HEK293 (cell line): ENCODE measurements at regions not wholly inside any gene's neighbourhood (a gene's known extent, or its start where the extent isn't known, plus 50 kb on each side); places are given as distances from the start of the nearest gene placed in this dataset.

Experiments used
- CTCF ChIA-PET: fragments of 350-600 bp; formaldehyde crosslinking; extraction: SDS; loops from one replicate; lab custom pipeline; 2021; ENCODE audit warnings: antibody characterized with exemption; lab: Yijun Ruan, JAX
- POLR2A ChIA-PET: fragments of 300-600 bp; formaldehyde crosslinking; extraction: SDS; loops from one replicate; lab custom pipeline; 2020; ENCODE audit warnings: antibody characterized with exemption, inconsistent platforms; lab: Yijun Ruan, JAX
- H3K27ac ChIP-seq: fragments of 200-500 bp; sonication (Bioruptor generic); 2 replicates; pipeline ENCODE4 v1.5.1; 2014; ENCODE audit warnings: low read depth, low read length, control low read depth, inconsistent platforms; ENCODE audit errors: extremely low read depth
- H3K36me3 ChIP-seq, 2 experiments: fragments of 200-500 bp in 1 of 2; sonication (Bioruptor generic) in 1 of 2; 1 replicate in 1 of 2; 2 replicates in 1 of 2; pipeline ENCODE4 v1.5.1; 2014 to 2017; ENCODE audit warnings: inconsistent platforms in 2 of 2, low read length in 2 of 2; ENCODE audit not compliant: control insufficient read depth in 2 of 2, insufficient read depth in 1 of 2
- H3K4me1 ChIP-seq: fragments of 200-500 bp; sonication (Bioruptor generic); 2 replicates; pipeline ENCODE4 v1.5.1; 2014; ENCODE audit warnings: mild to moderate bottlenecking, low read length, inconsistent platforms; ENCODE audit not compliant: control insufficient read depth, insufficient read depth
- H3K4me3 ChIP-seq: 2 replicates; pipeline ENCODE4 v1.5.1; 2011; ENCODE audit warnings: low read depth, mild to moderate bottlenecking, control low read depth, low read length, moderate library complexity
- H3K9me3 ChIP-seq: fragments of 200-500 bp; sonication (Bioruptor generic); 2 replicates; pipeline ENCODE4 v1.5.1; 2014; ENCODE audit warnings: low read depth, low read length, inconsistent platforms; ENCODE audit not compliant: control insufficient read depth, insufficient read depth
- GFI1B ChIP-seq: fragments of 450-650 bp; formaldehyde crosslinking; IDR thresholded peaks from 2 replicates; pipeline ENCODE4 v1.5.1; 2016; ENCODE audit warnings: missing biosample characterization, missing genetic modification characterization
- GLIS1 ChIP-seq: fragments of 450-650 bp; formaldehyde crosslinking; IDR thresholded peaks from 2 replicates; pipeline ENCODE4 v1.5.1; 2016; ENCODE audit warnings: missing biosample characterization, missing genetic modification characterization
- KLF1 ChIP-seq: fragments of 450-650 bp; formaldehyde crosslinking; IDR thresholded peaks from 2 replicates; pipeline ENCODE4 v1.5.1; 2016; ENCODE audit warnings: missing biosample characterization, missing genetic modification characterization
- KLF16 ChIP-seq: fragments of 450-650 bp; formaldehyde crosslinking; IDR thresholded peaks from 2 replicates; pipeline ENCODE4 v1.5.1; 2017; ENCODE audit warnings: missing biosample characterization, missing genetic modification characterization
- KLF7 ChIP-seq: fragments of 450-650 bp; formaldehyde crosslinking; IDR thresholded peaks from 2 replicates; pipeline ENCODE4 v1.5.1; 2016; ENCODE audit warnings: missing biosample characterization, missing genetic modification characterization, borderline replicate concordance
- MYNN ChIP-seq: fragments of 450-650 bp; formaldehyde crosslinking; IDR thresholded peaks from 2 replicates; pipeline ENCODE4 v1.5.1; 2016; ENCODE audit warnings: missing biosample characterization, missing genetic modification characterization, borderline replicate concordance
- OVOL3 ChIP-seq: fragments of 450-650 bp; formaldehyde crosslinking; IDR thresholded peaks from 2 replicates; pipeline ENCODE4 v1.5.1; 2016; ENCODE audit warnings: missing biosample characterization, missing genetic modification characterization
- SP7 ChIP-seq: fragments of 450-650 bp; formaldehyde crosslinking; IDR thresholded peaks from 2 replicates; pipeline ENCODE4 v1.5.1; 2016; ENCODE audit warnings: missing biosample characterization, missing genetic modification characterization
- TCF7L2 ChIP-seq: IDR thresholded peaks from 2 replicates; pipeline ENCODE4 v1.6.1; 2011; ENCODE audit warnings: low read depth, mild to moderate bottlenecking, inconsistent platforms, low read length, moderate library complexity, borderline replicate concordance
- WT1 ChIP-seq: fragments of 450-650 bp; formaldehyde crosslinking; IDR thresholded peaks from 2 replicates; pipeline ENCODE4 v1.5.1; 2016; ENCODE audit warnings: missing biosample characterization, missing genetic modification characterization
- ZBTB20 ChIP-seq: fragments of 450-650 bp; formaldehyde crosslinking; IDR thresholded peaks from 2 replicates; pipeline ENCODE4 v1.5.1; 2016; ENCODE audit warnings: missing biosample characterization, missing genetic modification characterization
- ZNF140 ChIP-seq: fragments of 450-650 bp; formaldehyde crosslinking; IDR thresholded peaks from 2 replicates; pipeline ENCODE4 v1.5.1; 2016; ENCODE audit warnings: missing biosample characterization, missing genetic modification characterization
- ZNF169 ChIP-seq: fragments of 450-650 bp; formaldehyde crosslinking; IDR thresholded peaks from 2 replicates; pipeline ENCODE4 v1.5.1; 2016; ENCODE audit warnings: missing biosample characterization, missing genetic modification characterization
- ZNF211 ChIP-seq: fragments of 450-650 bp; formaldehyde crosslinking; IDR thresholded peaks from 2 replicates; pipeline ENCODE4 v1.5.1; 2016; ENCODE audit warnings: low read depth, missing biosample characterization, missing genetic modification characterization
- ZNF214 ChIP-seq: fragments of 450-650 bp; formaldehyde crosslinking; IDR thresholded peaks from 2 replicates; pipeline ENCODE4 v1.5.1; 2017; ENCODE audit warnings: missing biosample characterization, mild to moderate bottlenecking, missing genetic modification characterization, borderline replicate concordance
- ZNF24 ChIP-seq: fragments of 450-650 bp; formaldehyde crosslinking; IDR thresholded peaks from 2 replicates; pipeline ENCODE4 v1.5.1; 2016; ENCODE audit warnings: missing biosample characterization, missing genetic modification characterization
- ZNF280C ChIP-seq: fragments of 450-650 bp; formaldehyde crosslinking; IDR thresholded peaks from 2 replicates; pipeline ENCODE4 v1.5.1; 2016; ENCODE audit warnings: missing biosample characterization, missing genetic modification characterization
- ZNF341 ChIP-seq: fragments of 450-650 bp; formaldehyde crosslinking; IDR thresholded peaks from 2 replicates; pipeline ENCODE4; 2016; ENCODE audit warnings: low read depth, missing biosample characterization, missing genetic modification characterization
- ZNF423 ChIP-seq: fragments of 450-650 bp; formaldehyde crosslinking; IDR thresholded peaks from 2 replicates; pipeline ENCODE4 v1.5.1; 2016; ENCODE audit warnings: missing biosample characterization, missing genetic modification characterization
- ZNF555 ChIP-seq: fragments of 450-650 bp; formaldehyde crosslinking; conservative IDR thresholded peaks from 2 replicates; pipeline ENCODE4 v1.5.1; 2017; ENCODE audit warnings: missing biosample characterization, mild to moderate bottlenecking, missing genetic modification characterization, inconsistent platforms
- ZNF560 ChIP-seq: fragments of 450-650 bp; formaldehyde crosslinking; IDR thresholded peaks from 2 replicates; pipeline ENCODE4 v1.5.1; 2017; ENCODE audit warnings: missing biosample characterization, missing genetic modification characterization, borderline replicate concordance
- ZNF585B ChIP-seq: fragments of 450-650 bp; formaldehyde crosslinking; IDR thresholded peaks from 2 replicates; pipeline ENCODE4 v1.5.1; 2016; ENCODE audit warnings: missing biosample characterization, missing genetic modification characterization
- ZNF610 ChIP-seq: fragments of 450-650 bp; formaldehyde crosslinking; IDR thresholded peaks from 2 replicates; pipeline ENCODE4 v1.5.1; 2016; ENCODE audit warnings: missing biosample characterization, missing genetic modification characterization, borderline replicate concordance
- ZNF624 ChIP-seq: fragments of 450-650 bp; formaldehyde crosslinking; IDR thresholded peaks from 2 replicates; pipeline ENCODE4 v1.5.1; 2017; ENCODE audit warnings: missing biosample characterization, missing genetic modification characterization
- ZNF747 ChIP-seq: fragments of 450-650 bp; formaldehyde crosslinking; IDR thresholded peaks from 2 replicates; pipeline ENCODE4 v1.5.1; 2016; ENCODE audit warnings: missing biosample characterization, missing genetic modification characterization
- ZNF777 ChIP-seq: fragments of 450-650 bp; formaldehyde crosslinking; IDR thresholded peaks from 2 replicates; pipeline ENCODE4 v1.5.1; 2017; ENCODE audit warnings: missing biosample characterization, missing genetic modification characterization, borderline replicate concordance
- ZNF791 ChIP-seq: fragments of 450-650 bp; formaldehyde crosslinking; IDR thresholded peaks from 2 replicates; pipeline ENCODE4 v1.5.1; 2016; ENCODE audit warnings: missing biosample characterization, missing genetic modification characterization
- ZNF792 ChIP-seq: fragments of 450-650 bp; formaldehyde crosslinking; IDR thresholded peaks from 2 replicates; pipeline ENCODE4 v1.5.1; 2016; ENCODE audit warnings: missing biosample characterization, missing genetic modification characterization
- TF ChIP-seq, protein P1 (sequence below): fragments of 450-650 bp; formaldehyde crosslinking; IDR thresholded peaks from 2 replicates; pipeline ENCODE4 v1.5.1; 2016; ENCODE audit warnings: missing biosample characterization, missing genetic modification characterization, borderline replicate concordance
- TF ChIP-seq, protein P2 (sequence below): fragments of 450-650 bp; formaldehyde crosslinking; IDR thresholded peaks from 2 replicates; pipeline ENCODE4 v1.5.1; 2017; ENCODE audit warnings: missing biosample characterization, missing genetic modification characterization

GRCh38 chr17:33491871-33492481 lies 198.9 kb upstream of the ASIC2 start:
- H3K4me1 ChIP-seq: no peaks in the 10 kb centered on the region
- no peaks in the 10 kb centered on the region for H3K36me3 ChIP-seq
- CTCF ChIA-PET: interaction anchor here (0.6 kb wide), 1 partner anchor 30 kb away, joined by 3 read pairs; no protein-coding TSS in a partner anchor

DNA sequence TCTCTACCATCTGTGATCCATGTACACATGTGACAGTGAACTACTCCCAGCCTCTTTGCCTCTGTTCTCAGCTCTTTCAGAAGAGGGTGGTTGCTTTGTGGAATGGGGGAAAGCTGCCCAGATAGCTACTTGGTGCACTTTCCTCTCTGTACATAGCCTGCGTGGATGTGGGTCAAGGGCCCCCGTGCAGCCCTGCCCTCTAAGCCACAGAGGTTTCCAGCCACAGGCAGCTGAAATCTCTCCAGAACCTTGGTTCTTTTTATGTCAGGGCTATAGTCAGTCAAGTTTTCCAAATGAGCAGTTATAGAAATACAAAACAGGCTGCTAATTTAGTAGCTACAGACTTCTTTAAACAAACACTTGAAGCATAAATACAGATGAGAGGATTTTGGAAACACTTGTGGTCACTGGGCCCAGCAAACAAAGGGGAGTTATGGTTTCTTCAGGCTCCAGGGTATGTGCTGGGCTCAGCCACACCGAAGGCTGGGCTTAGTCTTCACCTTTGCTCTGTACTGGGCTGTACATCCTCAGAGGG lies 199.7 kb upstream of the ASIC2 start:
- Histone ChIP-seq H3K27ac (no peak overlapping the region), H3K4me3 (no peak overlapping the region)
- TF ChIP-seq ZNF747 (no peak), ZNF24 (tag by site-specific recombination) (no peak), ZNF585B (tag by site-specific recombination) (no peak), TCF7L2 (no peak), KLF16 (tag by site-specific recombination) (no peak), ZNF341 (tag by site-specific recombination) (no peak), ZNF792 (tag by site-specific recombination) (no peak), ZNF211 (tag by site-specific recombination) (no peak), OVOL3 (no peak), GFI1B (tag by site-specific recombination) (no peak), ZBTB20 (tag by site-specific recombination) (no peak), SP7 (tag by site-specific recombination) (no peak), ZNF624 (tag by site-specific recombination) (no peak), KLF7 (tag by site-specific recombination) (no peak), MYNN (tag by site-specific recombination) (no peak), ZNF555 (tag by site-specific recombination) (no peak)
- TF ChIP-seq, all 188 proteins: peak for 0
- H3K4me1 ChIP-seq: no peaks in the 10 kb centered on the region
- CTCF ChIA-PET: interaction anchor here (0.6 kb wide), 1 partner anchor 29 kb away, joined by 3 read pairs; no protein-coding TSS in a partner anchor
- H3K9me3 ChIP-seq: no peaks in the 10 kb centered on the region
- H3K36me3 ChIP-seq: no peaks in the 10 kb centered on the region
- POLR2A ChIA-PET: no interaction called here

More at GRCh38 chr17:33491871-33492481, 198.9 kb upstream of the ASIC2 start:
- H3K4me3 ChIP-seq: no peak overlapping the region
- TF ChIP-seq WT1 (no peak), KLF1 (tag by site-specific recombination) (no peak), ZNF560 (no peak), ZNF140 (tag by site-specific recombination) (no peak), ZNF747 (no peak), ZNF423 (tag by site-specific recombination) (no peak)
- TF ChIP-seq, protein P1, sequence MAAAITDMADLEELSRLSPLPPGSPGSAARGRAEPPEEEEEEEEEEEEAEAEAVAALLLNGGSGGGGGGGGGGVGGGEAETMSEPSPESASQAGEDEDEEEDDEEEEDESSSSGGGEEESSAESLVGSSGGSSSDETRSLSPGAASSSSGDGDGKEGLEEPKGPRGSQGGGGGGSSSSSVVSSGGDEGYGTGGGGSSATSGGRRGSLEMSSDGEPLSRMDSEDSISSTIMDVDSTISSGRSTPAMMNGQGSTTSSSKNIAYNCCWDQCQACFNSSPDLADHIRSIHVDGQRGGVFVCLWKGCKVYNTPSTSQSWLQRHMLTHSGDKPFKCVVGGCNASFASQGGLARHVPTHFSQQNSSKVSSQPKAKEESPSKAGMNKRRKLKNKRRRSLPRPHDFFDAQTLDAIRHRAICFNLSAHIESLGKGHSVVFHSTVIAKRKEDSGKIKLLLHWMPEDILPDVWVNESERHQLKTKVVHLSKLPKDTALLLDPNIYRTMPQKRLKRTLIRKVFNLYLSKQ (tag by site-specific recombination): no peak
- no peak overlapping the region for H3K27ac ChIP-seq
- POLR2A ChIA-PET: no interaction called here
- no peaks in the 10 kb centered on the region for H3K9me3 ChIP-seq

- Histone ChIP-seq H3K4me3 (no peak overlapping the region), H3K9me3 (no peaks in the 10 kb centered on the region), H3K36me3 (no peaks in the 10 kb centered on the region), H3K4me1 (no peaks in the 10 kb centered on the region), H3K27ac (no peak overlapping the region)
- CTCF ChIA-PET: no interaction called here
- POLR2A ChIA-PET: no interaction called here
- TF ChIP-seq ZNF280C (tag by site-specific recombination) (no peak), ZNF610 (no peak), ZNF777 (tag by site-specific recombination) (no peak), ZNF791 (tag by site-specific recombination) (no peak), ZNF169 (tag by site-specific recombination) (no peak), GLIS1 (tag by site-specific recombination) (no peak), ZNF747 (no peak), ZNF214 (tag by site-specific recombination) (no peak)
- TF ChIP-seq, protein P2, sequence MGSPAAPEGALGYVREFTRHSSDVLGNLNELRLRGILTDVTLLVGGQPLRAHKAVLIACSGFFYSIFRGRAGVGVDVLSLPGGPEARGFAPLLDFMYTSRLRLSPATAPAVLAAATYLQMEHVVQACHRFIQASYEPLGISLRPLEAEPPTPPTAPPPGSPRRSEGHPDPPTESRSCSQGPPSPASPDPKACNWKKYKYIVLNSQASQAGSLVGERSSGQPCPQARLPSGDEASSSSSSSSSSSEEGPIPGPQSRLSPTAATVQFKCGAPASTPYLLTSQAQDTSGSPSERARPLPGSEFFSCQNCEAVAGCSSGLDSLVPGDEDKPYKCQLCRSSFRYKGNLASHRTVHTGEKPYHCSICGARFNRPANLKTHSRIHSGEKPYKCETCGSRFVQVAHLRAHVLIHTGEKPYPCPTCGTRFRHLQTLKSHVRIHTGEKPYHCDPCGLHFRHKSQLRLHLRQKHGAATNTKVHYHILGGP: no peak
Measured at GRCh38 chr17:33493566-33493965, 200.5 kb upstream of the ASIC2 start.
